HG03442 (cell line): ENCODE measurements at regions not wholly inside any gene's neighbourhood (a gene's known extent, or its start where the extent isn't known, plus 50 kb on each side); places are given as distances from the start of the nearest gene placed in this dataset.
"Not testable (repeated sequence)": the region's sequence is repeated elsewhere in the genome, so short reads cannot be mapped to it uniquely, and the experiment has no call there.

Experiments
- ATAC-seq: cut with Tn5 transposase; IDR thresholded peaks from one replicate; pipeline ENCODE4 v1.9.1; 2021; ENCODE audit warnings: mild to moderate bottlenecking, moderate library complexity; ENCODE audit not compliant: unreplicated experiment

DNA sequence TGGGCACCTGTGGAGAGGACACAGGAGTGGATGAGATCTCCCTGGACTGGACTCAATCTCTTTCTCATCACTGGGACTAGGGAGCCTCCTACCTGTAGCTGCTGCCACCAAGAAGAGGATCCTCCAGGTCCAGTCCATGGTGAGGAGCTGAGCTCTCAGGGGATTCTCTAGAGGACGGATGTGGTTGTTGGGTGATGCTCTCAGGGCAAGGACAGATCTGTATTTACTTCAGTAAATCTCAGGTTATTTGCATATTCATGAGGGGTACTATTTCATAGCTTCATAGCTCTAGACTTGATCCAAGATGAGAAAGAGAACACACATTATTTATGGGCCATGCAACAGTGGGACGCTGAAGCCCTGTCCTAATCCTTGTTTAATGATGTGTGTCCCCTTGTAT, 159.4 kb downstream of the POTEB start:
- peak; percentile 74 for ATAC-seq

DNA sequence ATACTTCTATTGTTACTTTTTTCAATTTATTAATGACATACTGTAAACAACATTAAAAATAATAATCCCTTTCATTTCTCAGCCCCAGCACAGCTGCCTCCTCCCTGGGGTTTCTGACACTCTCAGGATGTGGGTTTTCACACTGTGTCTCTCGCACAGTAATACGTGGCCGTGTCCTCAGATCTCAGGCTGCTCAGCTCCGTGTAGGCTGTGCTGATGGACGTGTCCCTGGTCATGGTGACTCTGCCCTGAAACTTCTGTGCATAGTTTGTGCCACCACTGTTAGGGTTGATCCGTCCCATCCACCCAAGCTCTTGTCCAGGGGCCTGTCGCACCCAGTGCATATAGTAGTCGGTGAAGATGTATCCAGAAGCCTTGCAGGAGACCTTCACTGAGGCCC, 159.9 kb downstream of the POTEB start:
- peak; percentile 13 for ATAC-seq

- peak; percentile 90 for ATAC-seq
These were observed 172.1 kb downstream of the POTEB start for GRCh38 chr15:21705480-21705879.

- not testable (repeated sequence) for ATAC-seq
These were observed 178.9 kb downstream of the POTEB start for GRCh38 chr15:21698620-21699019.

DNA sequence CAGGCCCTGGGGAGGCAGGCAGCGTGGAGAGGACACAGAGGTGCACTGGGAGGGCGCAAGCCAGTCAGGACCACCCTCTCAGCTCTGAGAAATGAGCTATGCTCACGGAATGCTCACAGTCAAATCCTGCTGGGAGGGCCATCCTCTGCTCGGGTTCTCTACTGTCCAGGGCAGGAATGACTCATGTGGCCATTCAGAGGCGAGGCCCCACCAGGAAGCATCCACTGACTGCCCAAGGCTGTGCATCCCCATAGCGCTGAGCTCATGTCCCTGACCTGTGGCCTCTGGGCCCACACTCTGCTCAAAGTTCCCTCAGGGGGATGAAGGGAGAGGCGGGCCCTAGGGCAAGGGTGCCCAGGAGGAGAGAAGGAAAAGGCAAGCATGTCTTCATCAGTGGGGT, 182.4 kb downstream of the POTEB start:
- not testable (repeated sequence) for ATAC-seq

GRCh38 chr15:21692471-21693102, 184.9 kb downstream of the POTEB start:
- not testable (repeated sequence) for ATAC-seq

GRCh38 chr15:21656798-21657397, 216.6 kb upstream of the POTEB3 start:
- ATAC-seq: peak; percentile 84

GRCh38 chr15:21656114-21656746, 215.9 kb upstream of the POTEB3 start:
- peak; percentile 30 for ATAC-seq

- ATAC-seq: not testable (repeated sequence)
These were observed 213.4 kb upstream of the POTEB3 start for GRCh38 chr15:21653707-21654106.

DNA sequence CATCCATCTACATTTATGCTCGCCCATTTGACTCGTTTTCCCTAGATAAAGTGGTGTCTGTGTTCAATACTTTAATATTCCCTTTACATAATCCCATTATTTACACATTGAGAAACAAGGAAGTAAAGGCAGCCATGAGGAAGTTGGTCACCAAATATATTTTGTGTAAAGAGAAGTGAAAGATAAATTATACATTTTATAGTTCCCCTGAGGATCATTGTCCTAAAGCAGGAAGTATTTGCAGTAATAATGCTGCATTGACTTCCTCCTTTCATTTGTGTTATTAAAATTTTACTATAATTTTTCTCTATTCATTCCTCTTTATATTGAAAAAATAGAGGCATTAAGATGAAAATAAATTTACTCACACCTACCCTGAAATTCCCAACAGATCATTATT, 198.5 kb upstream of the POTEB3 start:
- not testable (repeated sequence) for ATAC-seq

DNA sequence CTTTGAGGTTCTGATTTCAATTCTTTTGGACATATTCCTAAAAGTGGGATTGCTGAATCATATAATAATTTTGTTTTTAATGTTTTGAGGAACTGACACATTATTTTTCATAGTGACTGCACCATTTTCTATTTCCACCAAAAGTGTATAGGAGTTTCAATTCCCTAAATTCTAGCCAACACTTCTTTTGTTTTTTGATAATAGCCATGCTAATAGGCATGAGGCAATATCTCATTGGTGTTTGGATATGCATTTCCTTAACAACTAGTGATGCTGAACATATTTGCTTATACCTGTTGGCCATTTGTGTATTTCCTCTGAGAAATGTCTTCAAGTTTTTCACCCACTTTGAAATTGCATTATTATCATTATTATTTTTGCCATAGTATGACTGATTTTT, 186.4 kb upstream of the POTEB3 start:
- ATAC-seq: not testable (repeated sequence)

DNA sequence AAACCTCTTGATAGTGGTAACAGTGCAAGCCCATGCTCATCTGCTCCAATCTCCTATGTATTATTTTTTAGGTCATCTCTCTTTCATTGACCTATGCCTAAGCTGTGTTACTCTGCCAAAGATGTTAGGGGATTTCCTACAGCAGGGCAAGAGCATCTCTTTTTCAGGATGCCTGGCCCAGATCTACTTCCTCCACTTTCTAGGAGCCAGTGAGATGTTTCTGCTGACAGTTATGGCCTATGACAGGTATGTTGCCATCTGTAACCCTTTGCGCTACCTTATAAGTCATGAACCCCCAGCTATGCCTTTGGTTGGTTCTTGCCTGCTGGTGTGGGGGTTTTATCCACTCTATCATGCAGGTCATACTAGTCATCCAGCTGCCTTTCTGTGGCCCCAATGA, 168.9 kb upstream of the POTEB3 start:
- not testable (repeated sequence) for ATAC-seq

- not testable (repeated sequence) for ATAC-seq
These were observed 125.1 kb upstream of the POTEB3 start for GRCh38 chr15:21565426-21565825.

GRCh38 chr15:21551809-21552208, 111.5 kb upstream of the POTEB3 start:
- ATAC-seq: peak; percentile 77

- not testable (repeated sequence) for ATAC-seq
These were observed 106.0 kb upstream of the POTEB3 start for GRCh38 chr15:21546182-21546903.

DNA sequence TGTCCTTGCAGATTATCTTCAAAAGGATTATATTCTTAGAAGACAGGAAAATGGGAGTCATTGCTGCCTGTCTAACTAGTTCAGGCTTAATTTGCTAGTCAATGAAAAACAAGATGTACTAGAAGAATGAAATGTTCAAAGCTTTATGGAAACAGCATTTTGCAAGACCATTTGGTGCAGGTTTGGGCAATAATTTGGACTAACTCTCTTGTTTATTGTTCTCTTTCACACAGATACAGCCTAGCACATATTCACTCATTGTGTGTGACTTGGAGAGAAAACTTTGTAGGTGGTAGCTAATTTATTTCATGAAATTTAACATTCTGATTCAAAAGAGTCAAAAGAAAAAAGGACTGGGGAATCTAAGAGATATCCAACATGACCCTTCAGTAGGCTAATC, 92.5 kb upstream of the POTEB3 start:
- not testable (repeated sequence) for ATAC-seq

GRCh38 chr15:21516248-21516647, 75.9 kb upstream of the POTEB3 start:
- not testable (repeated sequence) for ATAC-seq

GRCh38 chr15:21515296-21515695, 75.0 kb upstream of the POTEB3 start:
- ATAC-seq: not testable (repeated sequence)

- ATAC-seq: not testable (repeated sequence)
These were observed 62.7 kb upstream of the POTEB3 start for GRCh38 chr15:21503021-21503420.
